K562 (cell line): ENCODE measurements at regions not wholly inside any gene's neighbourhood (a gene's known extent, or its start where the extent isn't known, plus 50 kb on each side); places are given as distances from the start of the nearest gene placed in this dataset.

Experiments used
- ATAC-seq: fragments of 200-7000 bp; cut with Tn5 transposase; 3 replicates; pipeline ENCODE4 v1.9.1; 2020; ENCODE audit warnings: moderate library complexity
- BruUV-seq: library from RNA; stranded (reverse); fragments of 400-500 nt; replicated peaks from 2 replicates; lab custom pipeline; 2021; lab: Mats Ljungman, UMichigan
- CTCF ChIA-PET: fragments of 300-600 bp; formaldehyde crosslinking; extraction: SDS; loops from one replicate; lab custom pipeline; 2021; ENCODE audit warnings: low intra/inter-chr PET ratio; lab: Yijun Ruan, JAX
- POLR2A ChIA-PET: fragments of 300-600, 350-650 bp; sonication (Branson Sonifier 250); formaldehyde crosslinking; extraction: SDS; loops from one replicate; lab custom pipeline; 2021; ENCODE audit warnings: antibody characterized with exemption, inconsistent platforms; lab: Yijun Ruan, JAX
- DNase-seq, 4 experiments: peaks; one replicate each; pipeline versions ENCODE4 v3.0.0 to v3.0.0-alpha.2; 2011 to 2018; ENCODE audit warnings: low spot score in 3 of 4, mixed read lengths in 3 of 4; ENCODE audit errors: extremely low read depth in 1 of 4
- FAIRE-seq: peaks from 2 replicates; lab custom pipeline; 2011; peaks lifted over from hg19 to GRCh38; lab: Jason Lieb, UNC
- H2AFZ ChIP-seq: 2 replicates; pipeline ENCODE4 v1.6.0; 2011; ENCODE audit warnings: low read depth, low read length, control low read depth, inconsistent platforms
- H3K27ac ChIP-seq: fragments of 200-600 bp; 3 replicates; pipeline ENCODE4 v1.8.0; 2011; ENCODE audit warnings: low read depth, mild to moderate bottlenecking, control low read depth, inconsistent platforms, low read length, moderate library complexity, mixed read lengths; ENCODE audit errors: extremely low read depth
- H3K27me3 ChIP-seq, 2 experiments: fragments of 300-600 bp in 1 of 2; 2 replicates in 1 of 2; 3 replicates in 1 of 2; pipeline versions ENCODE4 v1.6.0 to v1.8.0; 2011; ENCODE audit warnings: inconsistent platforms in 2 of 2, low read length in 2 of 2, mild to moderate bottlenecking in 1 of 2, mixed read lengths in 1 of 2, moderate library complexity in 1 of 2; ENCODE audit not compliant: control insufficient read depth in 2 of 2, insufficient read depth in 2 of 2
- H3K36me3 ChIP-seq: fragments of 300-600 bp; 3 replicates; pipeline ENCODE4 v1.8.0; 2011; ENCODE audit warnings: mild to moderate bottlenecking, low read length, inconsistent platforms; ENCODE audit not compliant: control insufficient read depth, insufficient read depth
- H3K4me1 ChIP-seq, 2 experiments: fragments of 200-600 bp in 1 of 2; replicated peaks in 1 of 2; 2 replicates in 1 of 2; 3 replicates in 1 of 2; pipeline versions ENCODE4 v1.5.1 to v1.8.0; 2011; ENCODE audit warnings: inconsistent platforms in 2 of 2, low read length in 2 of 2, mild to moderate bottlenecking in 1 of 2, mixed read lengths in 1 of 2, moderate library complexity in 1 of 2; ENCODE audit not compliant: control insufficient read depth in 2 of 2, insufficient read depth in 2 of 2
- H3K4me2 ChIP-seq: 2 replicates; pipeline ENCODE4 v1.6.1; 2011; ENCODE audit warnings: low read length, control low read depth, inconsistent platforms, mixed read lengths; ENCODE audit not compliant: insufficient read depth
- H3K4me3 ChIP-seq: fragments of 200-600 bp; sonication (generic), shearing (Covaris generic); 2 replicates; pipeline ENCODE4 v1.5.1; 2016; ENCODE audit warnings: control low read depth, inconsistent platforms
- H3K79me2 ChIP-seq: fragments of 200-600 bp; 3 replicates; pipeline ENCODE4 v1.8.0; 2011; ENCODE audit warnings: low read length, inconsistent platforms; ENCODE audit not compliant: control insufficient read depth, insufficient read depth
- H3K9ac ChIP-seq, 2 experiments: 2 replicates each; pipeline versions ENCODE4 v1.6.0 to v1.6.1; 2011; ENCODE audit warnings: low read depth in 2 of 2, low read length in 2 of 2, control low read depth in 1 of 2, inconsistent platforms in 1 of 2, mild to moderate bottlenecking in 1 of 2, mixed read lengths in 1 of 2; ENCODE audit not compliant: insufficient read depth in 1 of 2
- H3K9me1 ChIP-seq: one replicate; pipeline ENCODE4 v1.6.0; 2011; ENCODE audit warnings: inconsistent platforms, mild to moderate bottlenecking, low read length, moderate library complexity; ENCODE audit not compliant: control insufficient read depth, insufficient read depth
- H3K9me3 ChIP-seq: replicated peaks from 2 replicates; pipeline ENCODE4 v1.5.1; 2011; ENCODE audit warnings: low read depth, low read length, inconsistent platforms; ENCODE audit not compliant: control insufficient read depth, insufficient read depth
- H4K20me1 ChIP-seq: replicated peaks from 2 replicates; pipeline ENCODE4 v1.6.1; 2011; ENCODE audit warnings: low read length, inconsistent platforms, mixed read lengths; ENCODE audit not compliant: control insufficient read depth, insufficient read depth
- BRF1 ChIP-seq: IDR thresholded peaks from 3 replicates; pipeline ENCODE4 v1.6.1; 2011; ENCODE audit warnings: borderline replicate concordance, mild to moderate bottlenecking; ENCODE audit not compliant: insufficient read length; ENCODE audit errors: extremely low read depth
- FOSL1 ChIP-seq: fragments of 200-800 bp; sonication (Bioruptor generic); conservative IDR thresholded peaks from 2 replicates; pipeline ENCODE4 v1.6.1; 2016; ENCODE audit warnings: missing genetic modification characterization, missing compliant biosample characterization
- FOXA1 ChIP-seq: fragments of 450-650 bp; IDR thresholded peaks from 2 replicates; pipeline ENCODE4 v1.6.1; 2016; ENCODE audit warnings: mild to moderate bottlenecking, borderline replicate concordance
- HSF4 ChIP-seq: fragments of 250-450 bp; sonication (Bioruptor Pico); IDR thresholded peaks from 2 replicates; pipeline ENCODE4 v2.1.2; 2022; ENCODE audit warnings: mild to moderate bottlenecking, moderate library complexity, borderline replicate concordance
- KAT8 ChIP-seq: fragments of 450-650 bp; IDR thresholded peaks from 2 replicates; pipeline ENCODE4 v1.6.1; 2016; ENCODE audit warnings: low read depth, mild to moderate bottlenecking
- KLF10 ChIP-seq: fragments of 250-450 bp; sonication (Bioruptor Pico); IDR thresholded peaks from 2 replicates; pipeline ENCODE4 v1.6.1; 2021; ENCODE audit warnings: matching md5 sums
- MED1 ChIP-seq: sonication (generic); formaldehyde crosslinking; IDR thresholded peaks from 2 replicates; pipeline ENCODE4 v1.8.1; 2023; ENCODE audit warnings: missing genetic modification reagents, borderline replicate concordance
- POLR2B ChIP-seq: fragments of 450-650 bp; IDR thresholded peaks from 2 replicates; pipeline ENCODE4 v1.6.1; 2018; ENCODE audit warnings: low read depth; ENCODE audit not compliant: partially characterized antibody
- PTTG1 ChIP-seq: fragments of 450-650 bp; IDR thresholded peaks from 2 replicates; pipeline ENCODE4 v1.6.1; 2016; ENCODE audit warnings: low read depth, mild to moderate bottlenecking, missing genetic modification characterization, missing compliant biosample characterization
- RBFOX2 ChIP-seq: fragments of 200-400 bp; formaldehyde crosslinking; IDR thresholded peaks from 2 replicates; pipeline ENCODE4 v1.6.1; 2017; ENCODE audit warnings: low read depth, mild to moderate bottlenecking, low read length, moderate library complexity
- SMAD1 ChIP-seq: fragments of 150-350 bp; IDR thresholded peaks from 2 replicates; pipeline ENCODE4 v1.6.1; 2014; ENCODE audit warnings: low read length, low read depth; ENCODE audit not compliant: partially characterized antibody
- SNRNP70 ChIP-seq: fragments of 200-400 bp; formaldehyde crosslinking; optimal IDR thresholded peaks from 2 replicates; pipeline ENCODE3; 2017; ENCODE audit warnings: low read depth, low read length
- ZNF507 ChIP-seq: conservative IDR thresholded peaks from 2 replicates; pipeline ENCODE4 v1.6.1; 2017; ENCODE audit warnings: missing genetic modification characterization, missing compliant biosample characterization
- WGBS: fragments of 100-300 bp; shearing (Covaris generic); methylation state at CpG from one replicate; pipeline ENCODE4 v1.1.6; 2016; ENCODE audit warnings: low coverage, mixed read lengths; ENCODE audit not compliant: insufficient coverage; ENCODE audit errors: missing lambda C conversion rate; 5-methylcytosine and 5-hydroxymethylcytosine counted together
- in situ Hi-C: fragments of 300-500 bp; cut with MboI; formaldehyde crosslinking; loops from 4 replicates; pipeline ENCODE4 v1.15.0; 2018; ENCODE audit warnings: inconsistent platforms, mixed read lengths
- intact Hi-C: fragments of 100-400 bp; cut with micrococcal nuclease; formaldehyde crosslinking; loops from 2 replicates; pipeline ENCODE4 v1.14.2; 2022

DNA sequence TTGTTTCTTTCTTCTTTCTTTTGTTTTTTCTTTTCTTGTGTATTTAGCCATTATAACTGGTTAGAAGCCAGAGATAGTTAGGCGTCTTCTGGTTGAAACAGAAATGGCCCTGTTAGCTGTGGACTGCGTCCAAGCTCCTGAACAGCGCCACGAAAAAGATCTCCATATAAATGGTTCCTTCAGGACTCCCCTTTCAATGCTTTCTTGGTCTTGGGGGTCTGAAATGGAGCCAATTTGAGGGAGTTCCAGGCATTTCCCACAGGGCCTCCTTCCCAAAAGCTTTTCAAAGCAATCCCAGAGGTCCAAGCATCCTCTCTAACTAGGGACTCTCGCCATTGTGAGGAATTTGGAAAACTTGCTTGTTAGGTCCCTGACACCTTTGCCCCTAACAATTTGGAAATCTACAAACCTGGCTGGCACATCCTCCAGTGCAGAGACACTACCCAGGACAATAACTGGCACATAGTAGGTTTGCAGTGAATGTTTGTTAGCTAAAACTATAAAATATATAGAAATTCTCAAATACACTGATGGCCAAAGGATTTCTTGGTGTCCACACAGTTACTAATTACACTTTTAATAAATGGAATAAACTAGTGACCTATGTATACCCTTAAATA is 80.1 kb downstream of the MYCN start:
- no peaks in the 10 kb centered on the region for H3K4me1 ChIP-seq
- H3K36me3 ChIP-seq, result no peaks in the 10 kb centered on the region
- no TSS peak for BruUV-seq
- no peaks in the 10 kb centered on the region for H3K9me1 ChIP-seq
- no peak overlapping the region for H3K27ac ChIP-seq
- peaks cover 0 to 6% of the 10 kb centered on the region in 2 experiments; a peak in 1 of 5 replicates for H3K27me3 ChIP-seq
- intact Hi-C loops, result no loop called here
- CTCF ChIA-PET, result no interaction called here
- POLR2A ChIA-PET, result interaction anchor here (1.0 kb wide), 1 partner anchor 9 kb away, joined by 3 read pairs; no protein-coding TSS in a partner anchor
- no peak overlapping the region for H3K4me2 ChIP-seq
- WGBS, result 3% methylated on average over 5 of the region's 5 CpGs
- no peak overlapping the region for H3K9ac ChIP-seq
- FAIRE-seq (no peak), DNase-seq (no peak), ATAC-seq (no peak)
- no peak overlapping the region for H3K4me3 ChIP-seq
- in situ Hi-C loops, result no loop called here
- no peaks in the 10 kb centered on the region for H3K9me3 ChIP-seq
- no peaks in the 10 kb centered on the region for H3K79me2 ChIP-seq
- no peak for TF ChIP-seq BRF1
- no peak for TF ChIP-seq MED1 (CRISPR knock-in tag)
- TF ChIP-seq FOXA1, result no peak
- no peak for TF ChIP-seq KAT8
- no peak for TF ChIP-seq PTTG1 (tag)
- no peak for TF ChIP-seq POLR2B
- TF ChIP-seq HSF4 (CRISPR knock-in tag), result no peak
- no peak for TF ChIP-seq SMAD1
- no peak for TF ChIP-seq ZNF507 (tag)
- no peak for TF ChIP-seq RBFOX2
- TF ChIP-seq SNRNP70, result no peak
- TF ChIP-seq FOSL1 (tag), result no peak
- TF ChIP-seq KLF10 (CRISPR knock-in tag), result no peak
- no peaks in the 10 kb centered on the region for H4K20me1 ChIP-seq
- H2AFZ ChIP-seq, result no peak overlapping the region
